ENCODE measurements at regions not wholly inside any gene's neighbourhood (a gene's known extent, or its start where the extent isn't known, plus 50 kb on each side); places are given as distances from the start of the nearest gene placed in this dataset.

- Histone ChIP-seq H3K27ac (no peak overlapping the region), H3K4me1 (replicated peaks) (no peaks in the 10 kb centered on the region), H3K9me3 (no peaks in the 10 kb centered on the region), H3K4me3 (no peak overlapping the region), H3K36me3 (no peaks in the 10 kb centered on the region), H3K27me3 (replicated peaks; ENCODE audit: insufficient read depth) (no peaks in the 10 kb centered on the region)
- TF ChIP-seq POLR2AphosphoS5 (IDR thresholded peaks at IDR 0.05) = no peak
- intact Hi-C loops (cut with DNase I) = no loop called here
- DNase-seq (ENCODE audit: low spot score) = no peak
- 68% methylated on average over 6 of the region's 6 CpGs for WGBS
These were observed 136.3 kb downstream of the SNAPC1 start for GRCh38 chr14:61898568-61898967.

GRCh38 chr14:61899497-61899896, 137.3 kb downstream of the SNAPC1 start:
- DNase-seq (ENCODE audit: low spot score) = no peak
- intact Hi-C loops (cut with DNase I) = no loop called here
- H3K27ac ChIP-seq = no peak overlapping the region
- no peaks in the 10 kb centered on the region for H3K27me3 ChIP-seq (replicated peaks; ENCODE audit: insufficient read depth)
- TF ChIP-seq CTCF (IDR thresholded peaks at IDR 0.05) (no peak), POLR2A (IDR thresholded peaks at IDR 0.05) (no peak), POLR2AphosphoS5 (IDR thresholded peaks at IDR 0.05) (no peak)
- H3K36me3 ChIP-seq = no peaks in the 10 kb centered on the region
- no peaks in the 10 kb centered on the region for H3K4me1 ChIP-seq (replicated peaks)
- no peak overlapping the region for H3K4me3 ChIP-seq
- H3K9me3 ChIP-seq = no peaks in the 10 kb centered on the region
- WGBS = 94% methylated on average over 4 of the region's 4 CpGs

- Histone ChIP-seq H3K4me3 (no peak overlapping the region), H3K27me3 (replicated peaks; ENCODE audit: insufficient read depth) (no peaks in the 10 kb centered on the region), H3K27ac (no peak overlapping the region), H3K36me3 (no peaks in the 10 kb centered on the region), H3K4me1 (replicated peaks) (no peaks in the 10 kb centered on the region), H3K9me3 (no peaks in the 10 kb centered on the region)
- intact Hi-C loops (cut with DNase I) = no loop called here
- no peak for DNase-seq (ENCODE audit: low spot score)
- TF ChIP-seq POLR2AphosphoS5 (IDR thresholded peaks at IDR 0.05) (no peak), CTCF (IDR thresholded peaks at IDR 0.05) (no peak), POLR2A (IDR thresholded peaks at IDR 0.05) (no peak)
- WGBS = 72% methylated on average over 2 of the region's 2 CpGs
These were observed 142.7 kb downstream of the SNAPC1 start for GRCh38 chr14:61904946-61905345.

GRCh38 chr14:61911574-61911973, 149.4 kb downstream of the SNAPC1 start:
- WGBS = 49% methylated on average over 4 of the region's 4 CpGs
- DNase-seq (ENCODE audit: low spot score) = no peak
- no peak for TF ChIP-seq CTCF (IDR thresholded peaks at IDR 0.05)
- no peak for TF ChIP-seq POLR2AphosphoS5 (IDR thresholded peaks at IDR 0.05)
- no peak for TF ChIP-seq POLR2A (IDR thresholded peaks at IDR 0.05)
- Histone ChIP-seq H3K36me3 (no peaks in the 10 kb centered on the region), H3K4me1 (replicated peaks) (no peaks in the 10 kb centered on the region), H3K4me3 (no peak overlapping the region), H3K9me3 (no peaks in the 10 kb centered on the region), H3K27me3 (replicated peaks; ENCODE audit: insufficient read depth) (no peaks in the 10 kb centered on the region), H3K27ac (no peak overlapping the region)
- intact Hi-C loops (cut with DNase I) = no loop called here

GRCh38 chr14:61918998-61919397, 156.8 kb downstream of the SNAPC1 start:
- H3K36me3 ChIP-seq = no peaks in the 10 kb centered on the region
- TF ChIP-seq CTCF (IDR thresholded peaks at IDR 0.05) (no peak), POLR2AphosphoS5 (IDR thresholded peaks at IDR 0.05) (no peak), POLR2A (IDR thresholded peaks at IDR 0.05) (no peak)
- H3K9me3 ChIP-seq = no peaks in the 10 kb centered on the region
- WGBS = 79% methylated on average over 2 of the region's 2 CpGs
- intact Hi-C loops (cut with DNase I) = no loop called here
- H3K27ac ChIP-seq = no peak overlapping the region
- no peaks in the 10 kb centered on the region for H3K27me3 ChIP-seq (replicated peaks; ENCODE audit: insufficient read depth)
- no peaks in the 10 kb centered on the region for H3K4me1 ChIP-seq (replicated peaks)
- no peak for DNase-seq (ENCODE audit: low spot score)
- H3K4me3 ChIP-seq = no peak overlapping the region
